ENCODE measurements at regions not wholly inside any gene's neighbourhood (a gene's known extent, or its start where the extent isn't known, plus 50 kb on each side); places are given as distances from the start of the nearest gene placed in this dataset.

DNA sequence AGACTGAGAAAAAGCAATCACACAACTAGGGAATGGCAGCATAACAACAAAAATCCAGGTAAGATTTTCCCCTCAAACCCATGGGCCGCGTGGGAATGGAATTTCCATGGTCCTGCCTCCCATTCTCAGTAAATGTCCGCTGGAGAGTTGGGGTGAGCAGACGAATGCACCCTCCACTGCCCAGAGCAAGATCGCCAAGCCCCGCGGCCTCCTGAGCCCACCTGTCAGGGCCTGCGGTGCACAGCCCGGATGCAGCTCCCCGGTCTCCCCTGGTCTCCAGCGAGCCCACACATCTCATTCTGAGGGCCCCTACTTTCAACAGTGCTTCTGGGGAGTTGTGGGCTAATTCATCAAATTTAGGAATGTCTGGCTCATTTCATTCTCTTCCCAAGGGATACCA lies 327.4 kb upstream of the HS6ST1 start:
- H3K9ac ChIP-seq (ENCODE audit: low read length) = no peak overlapping the region
- no peak overlapping the region for H3K4me3 ChIP-seq (ENCODE audit: low read length)
- H3K4me1 ChIP-seq (ENCODE audit: low read length) = no peaks in the 10 kb centered on the region
- no peaks in the 10 kb centered on the region for H3K27me3 ChIP-seq (replicated peaks; ENCODE audit: insufficient read depth, low read length)
- no peaks in the 10 kb centered on the region for H3F3A ChIP-seq (ENCODE audit: insufficient read depth, low read length)
- no peak overlapping the region for H2AFZ ChIP-seq (ENCODE audit: low read length)
- H3K9me2 ChIP-seq (replicated peaks; ENCODE audit: insufficient read depth, low read length) = no peaks in the 10 kb centered on the region
- DNase-seq = no peak
- no peak overlapping the region for H3K27ac ChIP-seq (ENCODE audit: low read length)
- H3K79me2 ChIP-seq (ENCODE audit: low read length) = no peaks in the 10 kb centered on the region
- H3K36me3 ChIP-seq (replicated peaks; ENCODE audit: insufficient read depth, low read length) = no peaks in the 10 kb centered on the region
- H3K4me2 ChIP-seq (ENCODE audit: low read depth, low read length) = no peak overlapping the region
- TF ChIP-seq EZH2phosphoT487 (IDR thresholded peaks at IDR 0.05; ENCODE audit: low read length) (no peak), EZH2 (optimal IDR thresholded peaks at IDR 0.05; ENCODE audit: low read depth, low read length) (no peak)
- TF ChIP-seq, protein P1, sequence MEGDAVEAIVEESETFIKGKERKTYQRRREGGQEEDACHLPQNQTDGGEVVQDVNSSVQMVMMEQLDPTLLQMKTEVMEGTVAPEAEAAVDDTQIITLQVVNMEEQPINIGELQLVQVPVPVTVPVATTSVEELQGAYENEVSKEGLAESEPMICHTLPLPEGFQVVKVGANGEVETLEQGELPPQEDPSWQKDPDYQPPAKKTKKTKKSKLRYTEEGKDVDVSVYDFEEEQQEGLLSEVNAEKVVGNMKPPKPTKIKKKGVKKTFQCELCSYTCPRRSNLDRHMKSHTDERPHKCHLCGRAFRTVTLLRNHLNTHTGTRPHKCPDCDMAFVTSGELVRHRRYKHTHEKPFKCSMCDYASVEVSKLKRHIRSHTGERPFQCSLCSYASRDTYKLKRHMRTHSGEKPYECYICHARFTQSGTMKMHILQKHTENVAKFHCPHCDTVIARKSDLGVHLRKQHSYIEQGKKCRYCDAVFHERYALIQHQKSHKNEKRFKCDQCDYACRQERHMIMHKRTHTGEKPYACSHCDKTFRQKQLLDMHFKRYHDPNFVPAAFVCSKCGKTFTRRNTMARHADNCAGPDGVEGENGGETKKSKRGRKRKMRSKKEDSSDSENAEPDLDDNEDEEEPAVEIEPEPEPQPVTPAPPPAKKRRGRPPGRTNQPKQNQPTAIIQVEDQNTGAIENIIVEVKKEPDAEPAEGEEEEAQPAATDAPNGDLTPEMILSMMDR (IDR thresholded peaks at IDR 0.05; ENCODE audit: low read length) = no peak
- no peaks in the 10 kb centered on the region for H3K9me3 ChIP-seq (replicated peaks; ENCODE audit: insufficient read depth, low read length)
- no peaks in the 10 kb centered on the region for H4K20me1 ChIP-seq (ENCODE audit: insufficient read depth, low read length)

DNA sequence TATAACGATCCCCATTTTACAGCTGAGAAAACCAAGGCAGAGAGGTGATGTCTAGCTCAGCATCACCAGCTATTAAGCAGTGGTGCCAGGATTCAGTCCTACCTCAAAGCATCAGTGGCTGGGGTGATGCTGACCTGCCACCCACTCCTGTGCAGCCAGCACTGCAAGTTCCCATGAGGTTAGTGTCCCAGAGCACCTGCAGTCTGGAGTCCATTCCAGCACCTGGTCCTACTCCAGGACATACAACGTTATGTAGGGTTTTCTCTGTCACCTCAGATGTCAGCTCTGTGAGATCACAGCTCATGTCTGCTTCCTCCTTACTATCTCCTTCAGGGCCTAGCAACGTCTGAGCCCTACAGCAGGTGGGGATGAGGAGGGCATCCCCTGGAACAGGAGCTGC lies 328.0 kb upstream of the HS6ST1 start:
- no peak overlapping the region for H3K27ac ChIP-seq (ENCODE audit: low read length)
- H3K9me3 ChIP-seq (replicated peaks; ENCODE audit: insufficient read depth, low read length) = no peaks in the 10 kb centered on the region
- H3F3A ChIP-seq (ENCODE audit: insufficient read depth, low read length) = no peaks in the 10 kb centered on the region
- no peaks in the 10 kb centered on the region for H4K20me1 ChIP-seq (ENCODE audit: insufficient read depth, low read length)
- H2AFZ ChIP-seq (ENCODE audit: low read length) = no peak overlapping the region
- DNase-seq = no peak
- no peak overlapping the region for H3K4me2 ChIP-seq (ENCODE audit: low read depth, low read length)
- H3K79me2 ChIP-seq (ENCODE audit: low read length) = no peaks in the 10 kb centered on the region
- no peaks in the 10 kb centered on the region for H3K4me1 ChIP-seq (ENCODE audit: low read length)
- no peak for TF ChIP-seq EZH2 (optimal IDR thresholded peaks at IDR 0.05; ENCODE audit: low read depth, low read length)
- TF ChIP-seq EZH2phosphoT487 (IDR thresholded peaks at IDR 0.05; ENCODE audit: low read length) = no peak
- TF ChIP-seq, protein P1 (IDR thresholded peaks at IDR 0.05; ENCODE audit: low read length) = no peak
- no peak overlapping the region for H3K4me3 ChIP-seq (ENCODE audit: low read length)
- H3K36me3 ChIP-seq (replicated peaks; ENCODE audit: insufficient read depth, low read length) = no peaks in the 10 kb centered on the region
- H3K9ac ChIP-seq (ENCODE audit: low read length) = no peak overlapping the region
- no peaks in the 10 kb centered on the region for H3K27me3 ChIP-seq (replicated peaks; ENCODE audit: insufficient read depth, low read length)
- H3K9me2 ChIP-seq (replicated peaks; ENCODE audit: insufficient read depth, low read length) = no peaks in the 10 kb centered on the region

DNA sequence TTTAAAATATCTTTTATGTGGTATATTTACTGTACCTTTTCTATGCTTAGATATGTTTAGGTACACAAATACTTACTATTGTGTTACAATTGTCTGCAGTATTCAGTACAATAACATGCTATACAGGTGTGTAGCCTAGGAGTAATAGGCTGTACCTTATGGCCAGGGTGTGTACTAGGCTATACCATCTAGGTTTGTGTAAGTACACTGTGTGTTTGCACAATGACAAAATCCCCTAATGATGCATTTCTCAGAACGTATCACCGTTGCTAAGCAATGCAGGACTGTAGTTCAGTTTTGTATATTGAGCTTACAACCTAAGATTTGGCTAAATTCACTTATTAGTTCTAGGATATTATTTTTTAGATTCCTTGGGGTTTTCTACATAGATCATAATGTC lies 332.3 kb upstream of the HS6ST1 start:
- Histone ChIP-seq H3K4me1 (ENCODE audit: low read length) (no peaks in the 10 kb centered on the region), H3K9me3 (replicated peaks; ENCODE audit: insufficient read depth, low read length) (no peaks in the 10 kb centered on the region), H3F3A (ENCODE audit: insufficient read depth, low read length) (no peaks in the 10 kb centered on the region), H3K4me2 (ENCODE audit: low read depth, low read length) (no peak overlapping the region), H3K36me3 (replicated peaks; ENCODE audit: insufficient read depth, low read length) (no peaks in the 10 kb centered on the region), H3K4me3 (ENCODE audit: low read length) (no peak overlapping the region), H3K9me2 (replicated peaks; ENCODE audit: insufficient read depth, low read length) (no peaks in the 10 kb centered on the region), H3K79me2 (ENCODE audit: low read length) (no peaks in the 10 kb centered on the region), H4K20me1 (ENCODE audit: insufficient read depth, low read length) (no peaks in the 10 kb centered on the region), H3K27me3 (replicated peaks; ENCODE audit: insufficient read depth, low read length) (no peaks in the 10 kb centered on the region), H3K9ac (ENCODE audit: low read length) (no peak overlapping the region), H2AFZ (ENCODE audit: low read length) (no peak overlapping the region), H3K27ac (ENCODE audit: low read length) (no peak overlapping the region)
- TF ChIP-seq EZH2 (optimal IDR thresholded peaks at IDR 0.05; ENCODE audit: low read depth, low read length) (no peak), EZH2phosphoT487 (IDR thresholded peaks at IDR 0.05; ENCODE audit: low read length) (no peak)
- TF ChIP-seq, protein P1 (IDR thresholded peaks at IDR 0.05; ENCODE audit: low read length) = no peak
- DNase-seq = no peak
